ENCODE measurements at regions not wholly inside any gene's neighbourhood (a gene's known extent, or its start where the extent isn't known, plus 50 kb on each side); places are given as distances from the start of the nearest gene placed in this dataset.

GRCh38 chr4:60581919-60582536, 618.1 kb upstream of the ADGRL3 start:
- H3K23ac ChIP-seq (ENCODE audit: insufficient read length): no peak overlapping the region
- no peak overlapping the region for H2AFZ ChIP-seq (ENCODE audit: low read length)
- no peak overlapping the region for H2BK20ac ChIP-seq (ENCODE audit: low read length)
- ChIA-PET POLR2A (ENCODE audit: partially characterized antibody) (no interaction called here), CTCF (ENCODE audit: partially characterized antibody) (no interaction called here)
- no peak overlapping the region for H3K14ac ChIP-seq (ENCODE audit: insufficient read length)
- H3K9me3 ChIP-seq (ENCODE audit: insufficient read depth in 2 of 2, low read depth in 1 of 2, low read length in 1 of 2): no peaks in the 10 kb centered on the region
- H3K56ac ChIP-seq (replicated peaks; ENCODE audit: insufficient read length, low read depth, low read length): no peak overlapping the region
- H3K4me3 ChIP-seq (ENCODE audit: extremely low read depth in 1 of 4, insufficient read depth in 2 of 4, low read depth in 3 of 4, low read length in 4 of 4): no peak overlapping the region
- no peak overlapping the region for H3K4me2 ChIP-seq (ENCODE audit: insufficient read depth in 1 of 2, low read depth in 2 of 2, low read length in 2 of 2)
- no peak overlapping the region for H2BK5ac ChIP-seq (ENCODE audit: low read depth, low read length)
- no peak overlapping the region for H3K9ac ChIP-seq (replicated peaks in 1 of 4; ENCODE audit: extremely low read depth in 1 of 4, low read depth in 3 of 4, low read length in 3 of 4)
- H3K27me3 ChIP-seq (replicated peaks in 1 of 4; ENCODE audit: control insufficient read depth in 3 of 4, extremely low read depth in 1 of 4, insufficient read depth in 3 of 4, low read length in 3 of 4): no peaks in the 10 kb centered on the region
- H2BK15ac ChIP-seq (ENCODE audit: low read length): no peak overlapping the region
- no peak overlapping the region for H2BK120ac ChIP-seq (replicated peaks; ENCODE audit: low read depth, low read length)
- H3K27ac ChIP-seq (ENCODE audit: low read depth, low read length): no peak overlapping the region
- 79% methylated on average over 1 of the region's 1 CpG; no CpG with 5 or more reads in 1 of the 2 experiments for WGBS, 2 experiments (ENCODE audit: extremely low coverage in 1 of 2, insufficient coverage in 1 of 2, insufficient read length in 1 of 2, insufficient replicate concordance in 2 of 2, low coverage in 1 of 2, low lambda C conversion rate in 2 of 2, missing lambda C conversion rate in 1 of 2)
- no peak overlapping the region for H2BK12ac ChIP-seq (ENCODE audit: low read depth, low read length)
- H3K36me3 ChIP-seq (ENCODE audit: control insufficient read depth in 2 of 4, insufficient read depth in 4 of 4, low read length in 3 of 4): no peaks in the 10 kb centered on the region
- no peaks in the 10 kb centered on the region for H3K23me2 ChIP-seq (ENCODE audit: low read depth, low read length)
- no peak for TF ChIP-seq YY1 (IDR thresholded peaks at IDR 0.05; ENCODE audit: low read depth, low read length)
- no peak for TF ChIP-seq BRCA1 (IDR thresholded peaks at IDR 0.05; ENCODE audit: low read depth, low read length)
- TF ChIP-seq SP4 (IDR thresholded peaks at IDR 0.05; ENCODE audit: low read length): no peak
- TF ChIP-seq POLR2AphosphoS5 (IDR thresholded peaks at IDR 0.05; ENCODE audit: low read depth, low read length): no peak
- no peak for TF ChIP-seq USF2 (IDR thresholded peaks at IDR 0.05; ENCODE audit: low read length)
- TF ChIP-seq HDAC6 (IDR thresholded peaks at IDR 0.05; ENCODE audit: low read depth, low read length): no peak
- no peak for FAIRE-seq
- H3K4me1 ChIP-seq (replicated peaks in 1 of 4; ENCODE audit: control insufficient read depth in 3 of 4, insufficient read depth in 4 of 4, low read length in 3 of 4): no peaks in the 10 kb centered on the region
- H3K79me2 ChIP-seq (ENCODE audit: control insufficient read depth in 1 of 2, insufficient read depth in 2 of 2, low read length in 2 of 2): no peaks in the 10 kb centered on the region
- no peak overlapping the region for H3K4ac ChIP-seq (replicated peaks; ENCODE audit: insufficient read length, low read depth, low read length)
- H2AK5ac ChIP-seq (ENCODE audit: low read depth, low read length): no peak overlapping the region
- H4K91ac ChIP-seq (replicated peaks; ENCODE audit: insufficient read length, low read length): no peak overlapping the region
- no peaks in the 10 kb centered on the region for H3K79me1 ChIP-seq (ENCODE audit: low read depth, low read length)
- H4K5ac ChIP-seq (ENCODE audit: insufficient read length, low read depth, low read length): no peak overlapping the region
- H4K8ac ChIP-seq (ENCODE audit: extremely low read depth, insufficient read depth, low read length): no peak overlapping the region
- no peak for DNase-seq (ENCODE audit: low read depth in 1 of 2, low spot score in 2 of 2)
- no peaks in the 10 kb centered on the region for H4K20me1 ChIP-seq (replicated peaks in 1 of 2; ENCODE audit: control insufficient read depth in 1 of 2, insufficient read depth in 2 of 2, low read length in 2 of 2)
- no peak overlapping the region for H3K18ac ChIP-seq (ENCODE audit: extremely low read depth, low read length)
